ENCODE measurements at regions not wholly inside any gene's neighbourhood (a gene's known extent, or its start where the extent isn't known, plus 50 kb on each side); places are given as distances from the start of the nearest gene placed in this dataset.
"Not testable (repeated sequence)": the region's sequence is repeated elsewhere in the genome, so short reads cannot be mapped to it uniquely, and the experiment has no call there.

DNA sequence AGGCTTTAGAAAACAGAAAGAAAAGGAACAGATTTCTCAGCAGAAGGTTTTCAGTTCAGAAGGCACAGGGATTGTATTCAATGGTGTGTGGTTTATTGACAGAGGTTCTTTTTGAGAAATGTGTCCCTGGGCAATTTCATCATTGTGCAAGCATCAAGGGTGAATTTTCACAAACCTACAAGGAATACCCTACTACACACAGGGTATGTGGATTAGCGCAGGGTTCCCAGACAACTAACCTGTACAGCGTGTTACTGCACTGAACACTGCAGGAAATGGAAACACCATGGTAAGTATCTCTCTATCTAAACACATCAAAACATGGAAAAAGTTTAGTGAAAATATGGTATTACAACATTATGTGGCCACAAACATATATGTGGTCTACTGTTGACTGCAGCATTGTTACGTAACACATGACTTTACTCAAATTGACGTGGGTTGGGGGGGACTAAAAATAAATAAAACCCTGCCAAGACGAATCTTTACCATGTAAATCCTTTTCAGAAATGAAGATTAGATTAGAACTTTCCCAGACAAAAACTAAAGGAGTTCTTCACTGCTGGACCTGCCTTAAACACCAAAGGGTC, 893.1 kb downstream of the TMEM121 start:
- no peak for DNase-seq (ENCODE audit: low read depth in 2 of 3, low spot score in 1 of 3)

DNA sequence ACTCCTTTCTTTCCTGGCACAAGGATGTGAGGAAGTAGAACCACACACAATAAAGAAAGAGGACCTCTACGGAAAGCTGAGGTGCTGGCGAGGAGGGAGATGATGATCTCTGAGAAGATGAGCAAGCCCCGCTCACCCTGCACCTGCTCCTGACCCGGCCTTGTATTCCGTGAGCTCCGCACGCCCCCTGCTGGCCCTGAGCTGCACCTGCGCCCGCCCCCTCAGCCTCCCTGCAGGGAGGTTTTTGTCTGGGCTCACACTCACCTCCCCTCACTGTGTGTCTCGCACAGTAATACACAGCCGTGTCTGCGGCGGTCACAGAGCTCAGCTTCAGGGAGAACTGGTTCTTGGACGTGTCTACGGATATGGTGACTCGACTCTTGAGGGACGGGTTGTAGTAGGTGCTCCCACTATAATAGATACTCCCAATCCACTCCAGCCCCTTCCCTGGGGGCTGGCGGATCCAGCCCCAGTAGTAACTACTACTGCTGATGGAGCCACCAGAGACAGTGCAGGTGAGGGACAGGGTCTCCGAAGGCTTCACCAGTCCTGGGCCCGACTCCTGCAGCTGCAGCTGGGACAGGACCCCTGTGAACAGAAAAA, 895.1 kb downstream of the TMEM121 start:
- peak in 2 of 3 donors; percentile 62 to 92 for DNase-seq (ENCODE audit: low read depth in 2 of 3, low spot score in 1 of 3)

DNA sequence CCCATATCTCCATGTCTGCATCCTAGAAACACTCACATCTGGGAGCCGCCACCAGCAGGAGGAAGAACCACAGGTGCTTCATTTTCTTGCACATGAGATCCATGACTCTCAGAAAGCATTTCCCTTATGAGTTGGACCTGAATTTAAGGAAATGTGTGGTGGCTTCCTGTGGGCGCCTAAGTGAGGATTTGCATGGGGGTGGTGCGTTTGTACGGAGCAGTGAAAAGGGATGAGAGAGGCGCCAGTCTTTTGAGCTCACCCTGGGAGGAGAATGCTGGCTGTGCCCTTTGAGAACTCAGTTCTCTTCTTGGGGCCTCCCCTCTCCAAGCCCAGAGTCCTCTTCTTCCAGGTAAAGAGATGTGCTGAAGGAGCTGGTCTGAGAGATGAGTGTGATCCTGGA, 895.7 kb downstream of the TMEM121 start:
- DNase-seq (ENCODE audit: low read depth in 2 of 3, low spot score in 1 of 3): no peak

DNA sequence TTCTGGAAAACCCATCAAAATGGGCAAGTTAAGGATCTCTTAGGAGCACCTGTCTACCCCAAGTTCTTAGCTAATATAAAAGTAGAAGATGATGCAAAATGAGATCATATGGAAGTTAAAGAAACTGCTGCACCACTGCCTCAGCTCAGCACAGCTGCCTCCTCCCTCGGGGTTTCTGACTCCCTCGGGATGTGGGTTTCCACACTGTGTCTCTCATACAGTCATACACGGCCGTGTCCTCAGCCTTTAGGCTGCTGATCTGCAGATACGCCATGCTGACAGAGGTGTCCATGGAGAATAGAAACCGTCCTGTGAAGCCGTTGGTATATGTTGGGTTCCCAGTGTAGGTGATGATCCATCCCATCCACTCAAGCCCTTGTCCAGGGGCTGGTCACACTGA, 898.8 kb downstream of the TMEM121 start:
- not testable (repeated sequence) for DNase-seq (ENCODE audit: low read depth in 2 of 3, low spot score in 1 of 3)

DNA sequence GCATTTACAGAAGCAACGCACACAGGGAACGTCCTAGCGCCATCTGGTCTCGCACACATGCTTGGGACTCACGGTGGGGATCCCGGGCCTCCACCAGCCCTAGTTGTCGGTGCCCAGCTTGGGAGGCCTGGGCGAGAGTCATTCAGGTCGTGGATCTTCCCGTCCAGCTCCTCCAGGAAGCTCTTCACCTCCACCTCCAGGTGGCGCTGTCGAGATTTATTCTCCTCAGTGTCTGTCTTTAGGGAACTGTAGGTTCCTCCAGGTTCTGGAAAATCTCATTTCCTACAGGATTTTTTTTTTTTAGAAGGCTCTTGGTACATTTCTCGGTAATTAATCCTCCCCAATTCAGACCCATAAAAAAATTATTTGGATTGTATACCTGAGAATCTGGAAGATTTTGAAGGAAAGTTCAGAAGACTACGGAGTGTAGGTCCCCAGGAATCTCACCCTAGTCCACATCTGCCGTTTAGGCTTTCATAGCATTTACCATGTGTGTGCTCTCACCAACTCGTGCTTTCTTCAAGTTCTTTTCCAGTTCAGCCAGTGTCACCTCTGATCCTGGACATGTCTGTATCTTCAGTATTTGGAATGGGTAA, 910.0 kb downstream of the TMEM121 start:
- DNase-seq (ENCODE audit: low read depth in 2 of 3, low spot score in 1 of 3): peak; percentile 50 to 64 (median 63)

DNA sequence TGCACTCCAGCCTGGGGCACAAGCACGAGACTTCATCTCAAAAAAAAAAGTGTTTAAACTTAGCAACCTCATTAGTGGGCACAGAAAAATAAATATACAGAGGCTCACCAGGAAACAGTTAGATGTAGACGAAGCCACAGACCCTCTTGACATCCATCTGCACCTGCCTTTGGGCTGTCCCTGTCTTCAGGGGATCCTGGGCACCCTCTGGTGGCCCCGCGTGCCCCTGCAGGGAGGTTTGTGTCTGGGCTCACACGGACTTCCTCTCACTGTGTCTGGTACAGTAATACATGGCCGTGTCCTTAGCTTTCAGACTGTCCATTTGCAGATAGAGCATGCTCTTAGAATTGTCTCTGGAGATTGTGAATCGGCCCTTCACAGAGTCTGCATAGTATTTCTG, 916.5 kb downstream of the TMEM121 start:
- peak; percentile 15 to 41 (median 26) for DNase-seq (ENCODE audit: low read depth in 2 of 3, low spot score in 1 of 3)

DNA sequence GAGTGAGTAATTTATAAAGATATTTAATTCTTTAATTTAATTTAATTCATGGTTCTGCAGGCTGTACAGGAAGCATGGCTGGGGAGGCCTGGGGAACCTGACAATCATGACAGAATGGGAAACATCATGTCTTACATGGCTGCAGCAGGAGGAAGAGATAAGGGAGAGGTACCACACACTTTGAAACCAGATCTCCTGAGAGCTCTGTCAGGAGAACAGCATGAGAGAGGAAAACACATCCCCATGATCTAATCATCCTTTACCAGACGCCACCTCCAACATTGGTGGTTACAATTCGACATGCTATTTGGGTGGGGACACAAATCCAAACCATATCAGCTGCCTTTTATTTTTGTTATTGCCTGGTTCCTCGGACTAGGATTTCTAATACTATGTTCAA, 928.6 kb downstream of the TMEM121 start:
- no peak for DNase-seq (ENCODE audit: low read depth in 2 of 3, low spot score in 1 of 3)

DNA sequence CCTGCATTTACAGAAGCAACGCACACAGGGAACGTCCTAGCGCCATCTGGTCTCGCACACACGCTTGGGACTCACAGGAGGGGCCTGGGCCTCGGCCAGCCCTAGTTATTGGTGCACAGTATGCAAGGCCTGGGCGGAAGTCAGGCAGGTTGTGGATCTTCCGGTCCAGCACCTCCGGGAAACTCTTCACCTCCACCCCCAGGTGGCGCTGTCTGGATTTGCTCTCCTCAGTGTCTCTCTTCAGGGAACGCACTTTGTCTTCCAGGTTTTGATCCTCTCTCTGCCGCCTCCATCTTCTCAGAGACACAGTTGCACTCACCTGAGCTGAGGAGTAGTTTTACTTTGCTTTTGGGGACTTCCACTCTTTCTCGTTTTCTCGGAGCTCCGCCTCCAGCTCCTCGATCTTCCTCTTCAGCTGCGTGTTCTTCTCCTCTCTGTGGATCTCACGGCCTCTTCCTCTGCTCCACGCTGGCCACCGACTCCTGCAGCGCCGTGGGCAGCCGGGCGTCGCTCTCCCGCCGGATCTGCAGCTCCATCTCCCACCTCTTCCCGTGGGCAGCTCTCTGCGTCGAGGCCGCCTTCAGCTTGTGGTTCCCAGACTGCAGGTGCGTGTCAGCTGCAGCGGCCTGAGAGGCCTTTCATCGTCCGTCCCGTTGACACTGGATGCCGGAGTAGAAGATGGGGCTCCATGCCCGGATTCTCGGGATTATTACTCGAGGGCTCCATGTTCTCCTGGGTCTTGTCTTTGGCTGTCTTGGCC, 933.8 kb downstream of the TMEM121 start:
- DNase-seq (ENCODE audit: low read depth in 2 of 3, low spot score in 1 of 3): peak in 2 of 3 donors; percentile 62 to 63

DNA sequence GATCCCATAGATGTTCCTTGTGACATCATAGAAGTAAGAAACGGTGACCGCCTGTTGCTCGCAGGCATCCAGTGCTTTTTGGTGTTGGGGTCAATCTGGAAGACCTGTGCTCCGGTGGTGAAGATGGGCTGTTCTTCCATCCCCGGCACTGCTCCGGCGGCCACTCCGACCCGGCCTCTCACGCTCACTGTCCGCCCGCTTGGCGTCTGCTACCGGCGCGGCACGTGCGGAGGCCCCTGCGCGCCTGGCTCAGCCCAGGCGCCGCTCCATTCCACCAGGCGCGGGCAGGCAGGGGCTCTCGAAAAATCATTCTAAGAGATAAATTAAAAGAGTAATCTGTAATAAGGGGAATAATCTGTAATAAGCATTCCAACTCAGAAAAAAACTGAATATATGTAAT, 934.5 kb downstream of the TMEM121 start:
- DNase-seq (ENCODE audit: low read depth in 2 of 3, low spot score in 1 of 3): no peak

DNA sequence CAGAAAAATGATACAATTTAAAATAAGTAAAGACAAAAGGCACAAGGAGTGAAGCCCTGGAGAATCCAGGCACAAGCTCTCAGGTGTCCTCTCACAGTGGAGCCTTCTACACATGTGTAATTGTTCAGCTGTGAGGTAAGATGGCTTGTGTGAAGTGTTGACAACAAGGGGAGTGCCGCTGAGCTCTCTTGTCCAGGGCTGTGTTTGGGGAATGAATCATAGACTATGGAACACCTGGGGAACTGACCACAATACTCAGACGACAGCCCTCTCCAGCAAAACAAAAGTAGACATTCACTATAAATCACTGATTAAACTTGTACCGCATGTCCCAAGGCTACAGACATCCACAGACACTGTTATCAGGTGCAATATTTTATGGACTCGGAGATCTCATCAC, 940.1 kb downstream of the TMEM121 start:
- DNase-seq (ENCODE audit: low read depth in 2 of 3, low spot score in 1 of 3): not testable (repeated sequence)

DNA sequence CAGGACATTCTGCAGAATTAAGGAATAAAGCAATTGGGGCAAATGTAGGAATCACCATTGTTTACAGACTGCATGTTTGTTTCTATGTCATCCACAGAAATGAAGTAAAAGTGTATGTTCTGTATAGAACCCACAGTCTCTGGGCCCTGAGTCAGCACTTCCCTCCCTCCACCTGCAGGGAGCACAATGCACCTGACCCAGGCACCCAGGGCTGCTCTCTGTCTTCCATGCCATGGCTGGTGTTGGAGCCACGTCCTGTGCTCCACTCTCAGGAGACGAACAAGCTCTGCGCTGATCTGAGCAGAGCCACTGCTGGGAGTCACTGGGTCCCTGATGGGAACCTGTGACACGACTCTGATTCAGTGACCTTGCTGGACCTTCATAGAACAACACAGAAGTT, 942.5 kb downstream of the TMEM121 start:
- DNase-seq (ENCODE audit: low read depth in 2 of 3, low spot score in 1 of 3): not testable (repeated sequence)

DNA sequence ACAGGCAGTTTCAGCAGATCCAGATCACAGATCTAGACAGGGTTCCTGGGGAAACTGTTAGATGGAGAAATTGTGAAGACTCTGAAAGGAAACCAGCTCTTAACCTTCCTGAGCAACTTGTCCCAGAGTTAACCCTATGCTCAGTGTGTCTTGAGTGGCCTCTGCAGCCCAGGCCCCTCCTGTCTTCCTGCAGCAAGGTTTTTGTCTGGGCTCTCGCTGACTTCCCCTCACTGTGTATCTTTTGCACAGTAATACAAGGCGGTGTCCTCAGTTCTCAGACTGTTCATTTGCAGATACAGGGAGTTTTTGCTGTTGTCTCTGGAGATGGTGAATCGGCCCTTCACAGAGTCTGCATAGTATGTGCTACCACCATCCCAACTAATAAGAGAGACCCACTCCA, 943.6 kb downstream of the TMEM121 start:
- not testable (repeated sequence) for DNase-seq (ENCODE audit: low read depth in 2 of 3, low spot score in 1 of 3)

DNA sequence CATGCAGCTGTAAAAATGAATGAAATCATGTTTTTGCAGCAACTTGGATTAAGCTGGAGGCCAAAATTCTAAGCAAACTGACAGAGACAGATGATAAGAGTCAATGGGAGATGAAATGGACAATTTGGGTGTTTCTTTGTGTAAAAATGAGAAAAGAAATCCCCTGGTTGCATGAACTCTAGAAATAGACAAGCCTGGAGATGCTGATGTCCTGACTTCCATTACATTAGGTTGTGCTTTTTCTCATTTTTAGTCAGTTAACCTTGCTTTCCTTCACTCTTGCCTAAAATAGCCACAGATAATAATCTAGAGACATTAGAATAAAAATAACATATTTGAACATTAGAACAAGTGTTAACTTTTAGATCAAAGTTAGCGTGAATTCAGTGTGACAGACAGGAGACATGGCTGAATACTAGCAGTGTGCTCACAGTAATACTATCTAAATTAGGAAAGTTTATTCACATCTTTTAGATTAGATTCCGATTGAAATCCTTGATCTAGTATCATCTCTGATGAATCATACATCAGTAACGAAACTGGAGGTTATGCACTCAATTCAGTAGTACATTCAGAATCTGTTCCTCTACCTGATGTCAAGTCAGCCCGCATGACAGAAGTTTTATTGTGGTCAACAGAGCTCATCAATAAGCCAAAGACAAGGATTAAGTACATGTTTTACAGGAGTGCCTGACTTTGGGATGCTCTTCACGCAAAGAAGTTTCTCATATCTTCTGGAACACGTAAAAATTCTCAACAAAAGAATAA, 948.1 kb downstream of the TMEM121 start:
- DNase-seq (ENCODE audit: low read depth in 2 of 3, low spot score in 1 of 3): not testable (repeated sequence)

DNA sequence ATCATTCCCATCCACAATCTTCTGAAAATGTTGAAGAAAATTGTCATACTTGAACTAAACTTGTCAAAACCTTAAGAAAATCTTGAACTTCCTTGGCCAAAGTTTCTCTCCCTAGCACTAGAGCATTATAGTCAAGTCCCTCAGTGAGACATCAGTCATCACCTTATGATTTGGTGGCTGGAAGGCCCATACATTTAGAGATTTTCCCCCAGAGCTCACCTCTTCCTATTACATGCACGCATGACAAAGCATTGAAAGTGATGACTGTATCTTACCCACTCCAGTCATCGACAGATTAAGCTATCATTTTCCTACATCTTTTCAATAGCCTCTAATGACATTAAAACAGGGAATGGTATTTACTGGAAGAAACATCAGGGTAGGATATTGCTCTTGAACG, 948.8 kb downstream of the TMEM121 start:
- not testable (repeated sequence) for DNase-seq (ENCODE audit: low read depth in 2 of 3, low spot score in 1 of 3)

DNA sequence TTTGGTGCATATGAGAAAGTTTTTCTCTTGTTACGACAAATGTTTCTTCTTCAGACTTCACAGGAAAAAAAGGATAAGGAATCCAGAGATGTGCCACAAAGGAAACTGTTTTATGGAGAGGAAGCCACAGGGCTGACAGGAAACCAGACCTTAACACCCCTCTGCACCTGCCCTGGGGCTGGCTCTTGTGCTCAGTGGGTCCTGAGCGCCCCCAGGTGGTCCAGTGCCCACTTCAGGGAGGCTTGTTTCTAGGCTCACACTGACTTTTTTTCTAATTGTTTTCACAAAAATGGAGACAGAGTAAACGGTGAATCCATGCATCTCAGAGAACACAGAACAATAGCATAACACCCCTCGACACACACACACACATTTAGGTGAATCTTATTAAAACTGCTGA, 951.2 kb downstream of the TMEM121 start:
- not testable (repeated sequence) for DNase-seq (ENCODE audit: low read depth in 2 of 3, low spot score in 1 of 3)

DNA sequence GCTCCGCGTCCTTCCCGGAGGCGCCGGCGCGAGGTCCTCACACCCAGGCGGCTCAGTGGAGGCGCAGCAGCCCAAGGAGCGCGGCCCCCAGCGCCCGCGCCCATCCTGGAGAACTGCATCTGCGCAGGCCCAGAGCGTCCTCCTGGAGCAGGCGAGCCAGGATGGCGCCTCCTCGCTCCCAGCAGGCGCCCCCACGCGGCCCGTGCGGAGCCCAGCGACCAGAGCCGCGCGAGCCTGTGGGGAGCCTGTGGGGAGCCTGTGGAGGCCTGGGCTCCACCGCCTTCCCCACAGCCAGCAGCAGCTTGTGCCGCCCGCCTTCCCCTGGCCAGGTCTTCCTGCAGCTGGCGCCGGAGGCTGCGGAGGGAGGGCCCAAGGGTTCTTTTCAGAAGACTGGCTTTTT, 953.9 kb downstream of the TMEM121 start:
- not testable (repeated sequence) for DNase-seq (ENCODE audit: low read depth in 2 of 3, low spot score in 1 of 3)

DNA sequence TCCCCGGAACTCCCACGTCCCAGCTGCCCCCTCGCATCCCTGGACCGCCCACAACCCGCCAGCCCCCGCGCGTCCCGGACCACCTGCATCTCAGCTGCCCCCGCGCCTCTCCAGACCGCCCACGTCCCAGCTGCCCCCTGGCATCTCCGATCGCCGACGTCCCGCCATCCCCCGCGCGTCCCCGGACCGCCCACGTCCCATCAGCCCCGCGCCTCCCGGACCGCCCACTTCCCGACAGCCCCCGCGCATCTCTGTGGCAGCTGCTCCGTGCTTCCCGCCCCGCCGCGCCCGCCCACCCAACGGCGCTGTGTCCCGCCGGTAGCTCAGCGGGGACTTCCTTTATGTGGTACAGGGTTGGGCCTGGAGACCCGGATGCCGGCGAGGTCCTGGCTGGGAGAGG, 955.8 kb downstream of the TMEM121 start:
- DNase-seq (ENCODE audit: low read depth in 2 of 3, low spot score in 1 of 3): not testable (repeated sequence)

DNA sequence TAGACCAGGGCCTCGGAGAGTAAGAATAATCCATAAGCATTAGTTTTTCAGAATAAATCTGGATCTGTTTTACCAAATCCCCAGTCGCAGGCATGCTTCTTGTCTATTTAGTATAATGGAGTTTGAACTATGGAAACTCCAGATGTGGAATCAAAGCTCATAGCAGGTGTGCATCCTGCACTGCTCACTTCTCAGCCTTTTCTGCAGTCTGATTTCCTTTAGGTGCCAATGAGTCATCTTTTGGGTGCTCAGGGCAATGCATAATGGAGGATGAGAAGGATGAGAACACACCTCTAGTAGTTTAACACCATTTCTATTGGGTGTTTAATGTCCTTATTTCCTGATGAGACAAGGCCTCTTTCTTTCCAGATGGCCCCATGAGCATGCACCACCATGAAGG, 961.2 kb downstream of the TMEM121 start:
- no peak for DNase-seq (ENCODE audit: low read depth in 2 of 3, low spot score in 1 of 3)

DNA sequence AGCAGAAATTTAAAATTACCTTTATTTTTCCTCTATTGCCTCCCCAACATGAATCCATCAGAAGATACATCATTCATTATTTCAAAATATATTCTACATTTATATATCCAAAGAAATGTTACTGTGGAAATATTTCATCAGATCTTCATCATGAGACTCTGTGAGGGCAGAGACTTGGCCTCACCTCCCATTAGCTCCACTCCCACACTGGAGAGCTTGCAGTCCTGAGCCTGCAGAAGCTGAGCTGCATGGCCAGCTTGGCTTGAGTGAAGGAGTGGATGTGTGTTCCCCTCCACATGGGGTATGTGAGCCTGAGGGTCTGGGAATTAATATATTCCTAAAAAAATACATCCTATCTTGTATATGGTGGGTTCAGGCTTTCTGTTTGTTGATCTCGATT, 961.9 kb downstream of the TMEM121 start:
- no peak for DNase-seq (ENCODE audit: low read depth in 2 of 3, low spot score in 1 of 3)

DNA sequence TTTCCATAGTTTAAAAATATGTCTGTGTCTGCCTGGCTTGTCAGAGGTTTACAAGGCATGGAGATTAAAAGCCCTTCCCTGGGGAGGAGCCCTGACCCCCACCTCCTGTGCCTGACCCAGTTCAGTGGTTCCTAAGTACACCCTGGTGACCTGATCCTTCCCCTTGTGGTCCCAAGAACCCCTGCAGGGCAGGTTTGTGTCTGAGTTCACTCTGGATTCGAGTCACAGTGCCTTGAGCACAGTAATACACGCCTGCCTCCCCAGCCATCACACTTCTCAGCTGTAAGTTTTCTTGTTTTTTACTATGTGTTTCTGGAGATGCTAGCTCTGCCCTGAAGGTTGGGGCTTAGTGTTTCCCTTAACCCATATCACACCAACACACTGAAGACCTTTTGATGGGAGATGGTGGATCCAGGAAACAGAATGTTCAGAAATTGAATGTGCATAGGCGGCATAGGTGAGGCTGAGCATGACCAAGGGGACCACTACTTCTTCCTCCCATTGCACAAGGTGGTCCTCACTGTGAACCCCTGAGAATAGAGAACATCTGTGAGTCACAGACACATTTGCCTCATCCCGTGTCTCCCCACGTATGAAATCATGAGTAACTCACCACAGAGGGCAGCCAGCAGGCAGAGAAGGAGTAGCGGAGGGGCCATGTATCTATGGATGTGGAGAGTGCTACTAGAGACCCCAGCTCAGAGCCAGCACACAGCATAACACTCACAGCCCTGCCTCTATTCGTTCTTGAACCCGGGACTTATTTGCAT, 962.9 kb downstream of the TMEM121 start:
- DNase-seq (ENCODE audit: low read depth in 2 of 3, low spot score in 1 of 3): no peak

DNA sequence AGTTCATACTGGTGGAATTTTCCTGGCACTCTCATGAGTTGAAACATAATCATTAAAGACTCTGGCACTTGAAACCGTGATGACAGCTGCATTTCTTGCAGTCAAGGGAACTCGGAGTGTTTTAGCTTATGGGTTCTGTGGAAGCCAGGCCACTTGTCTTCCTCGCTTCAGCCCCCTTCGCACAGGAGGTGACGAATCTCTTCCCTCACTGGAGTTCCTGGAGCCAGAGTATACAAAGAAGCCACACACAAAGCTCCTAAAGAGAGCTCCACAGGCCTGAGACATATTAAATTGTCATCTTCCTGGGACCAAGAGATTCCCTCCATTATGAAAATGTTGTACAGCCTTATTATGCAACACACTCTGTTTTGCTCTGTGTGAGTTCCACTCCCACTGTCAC, 964.1 kb downstream of the TMEM121 start:
- DNase-seq (ENCODE audit: low read depth in 2 of 3, low spot score in 1 of 3): no peak

Data from stimulated activated CD4-positive, alpha-beta T cell treated with anti-CD3 and anti-CD28 coated beads, Interleukin-12 subunit alpha, Interleukin-12 subunit beta, amount 100 ng/mL, for 48 hours (primary cell).